GM18511 (cell line): ENCODE measurements at regions not wholly inside any gene's neighbourhood (a gene's known extent, or its start where the extent isn't known, plus 50 kb on each side); places are given as distances from the start of the nearest gene placed in this dataset.

Experiments used
- ATAC-seq: cut with Tn5 transposase; IDR thresholded peaks from one replicate; pipeline ENCODE4 v1.9.1; 2021; ENCODE audit warnings: mild to moderate bottlenecking, moderate library complexity; ENCODE audit not compliant: unreplicated experiment

DNA sequence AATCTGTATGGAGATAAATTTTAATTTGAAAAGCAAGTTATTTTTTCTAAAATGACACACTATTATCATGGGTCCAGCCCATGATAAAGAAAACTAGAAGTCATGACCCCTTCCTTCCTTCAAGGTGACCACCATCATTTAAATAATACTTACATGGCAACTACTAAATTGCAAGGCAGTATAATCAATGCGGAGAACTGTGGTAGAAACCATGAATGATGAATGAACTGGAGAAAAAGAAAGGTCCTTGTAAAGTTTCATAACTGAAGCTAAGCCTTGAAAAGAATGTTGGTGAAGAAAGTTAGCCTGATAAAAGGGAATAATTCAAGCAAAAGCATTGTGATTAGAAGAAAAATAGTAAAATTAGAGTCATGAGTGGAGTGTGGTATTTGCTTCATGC lies 222.9 kb upstream of the TBC1D5 start:
- no peak for ATAC-seq

DNA sequence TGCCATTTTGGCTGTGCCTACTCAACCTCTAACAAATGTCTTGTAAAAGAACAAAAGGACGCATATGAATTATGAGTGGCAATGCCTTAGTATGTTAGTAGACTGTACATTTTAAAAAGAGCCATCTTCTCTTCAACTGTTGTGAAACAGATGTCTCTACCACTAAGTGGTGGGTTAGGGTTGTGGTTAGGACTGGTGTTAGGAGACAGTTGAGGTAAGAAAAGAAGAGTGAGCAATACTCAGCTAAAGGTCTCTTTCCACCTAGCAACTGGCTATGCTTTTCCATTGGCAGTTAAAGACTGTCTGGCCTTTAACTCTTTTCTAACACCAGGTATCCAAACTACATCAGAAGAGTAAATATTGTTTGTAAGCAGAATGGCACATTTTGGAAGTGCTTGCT lies 221.7 kb upstream of the TBC1D5 start:
- ATAC-seq, result no peak

DNA sequence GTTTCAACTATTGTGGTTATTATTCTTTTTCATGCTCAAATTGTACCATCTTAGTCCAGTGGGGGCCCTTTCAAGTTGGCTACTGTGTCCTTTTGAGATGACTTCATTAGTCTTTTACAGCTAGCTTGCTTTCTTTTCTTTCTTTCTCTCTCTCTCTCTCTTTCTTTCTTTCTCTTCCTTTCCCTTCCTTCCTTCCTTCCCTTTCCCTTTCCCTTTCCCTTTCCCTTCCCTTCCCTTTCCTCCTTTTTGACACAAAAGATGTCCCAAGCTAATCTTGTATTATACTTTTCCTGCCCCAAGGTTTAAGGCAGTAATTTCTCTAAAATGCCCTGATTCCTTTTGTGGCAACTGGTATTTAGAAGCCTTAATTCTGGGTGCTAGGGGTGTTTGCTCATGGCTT lies 213.0 kb upstream of the TBC1D5 start:
- no peak for ATAC-seq

DNA sequence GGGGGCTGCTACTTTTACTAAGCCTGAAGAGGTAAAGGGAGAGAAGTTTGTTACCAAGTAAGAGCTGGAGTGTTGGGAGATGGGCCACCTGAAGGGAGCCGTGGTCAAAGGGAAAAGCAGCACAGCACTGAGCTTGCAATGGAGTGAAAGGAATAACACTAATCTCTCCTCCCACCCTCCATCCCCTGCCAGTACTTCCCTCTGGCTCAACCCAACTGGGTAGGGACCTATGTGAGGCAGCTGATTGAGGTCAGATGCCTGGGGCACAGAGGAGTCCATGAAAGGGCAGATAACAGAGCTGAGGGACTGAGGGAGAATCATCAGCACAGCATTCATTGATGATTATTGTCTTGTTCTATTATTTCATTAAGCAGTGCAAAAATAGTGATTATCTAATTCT lies 212.4 kb upstream of the TBC1D5 start:
- ATAC-seq, result no peak

DNA sequence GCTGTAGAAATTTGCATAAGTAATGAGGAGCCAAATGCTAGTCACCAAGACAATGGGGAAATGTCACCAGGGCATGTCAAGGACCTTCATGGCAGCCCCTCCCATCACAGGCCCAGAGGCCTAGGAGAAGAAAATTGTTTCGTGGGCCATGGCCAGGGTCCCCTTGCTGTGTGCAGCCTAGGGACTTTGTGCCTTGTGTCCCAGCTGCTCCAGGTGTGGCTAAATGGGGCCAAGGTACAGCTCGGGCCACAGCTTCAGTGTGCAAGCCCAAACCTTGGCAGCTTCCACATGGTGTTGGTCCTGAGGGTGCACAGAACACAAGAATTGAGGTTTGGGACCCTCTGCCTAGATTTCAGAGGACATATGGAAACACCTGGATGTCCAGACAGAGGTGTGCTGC lies 208.8 kb upstream of the TBC1D5 start:
- no peak for ATAC-seq

DNA sequence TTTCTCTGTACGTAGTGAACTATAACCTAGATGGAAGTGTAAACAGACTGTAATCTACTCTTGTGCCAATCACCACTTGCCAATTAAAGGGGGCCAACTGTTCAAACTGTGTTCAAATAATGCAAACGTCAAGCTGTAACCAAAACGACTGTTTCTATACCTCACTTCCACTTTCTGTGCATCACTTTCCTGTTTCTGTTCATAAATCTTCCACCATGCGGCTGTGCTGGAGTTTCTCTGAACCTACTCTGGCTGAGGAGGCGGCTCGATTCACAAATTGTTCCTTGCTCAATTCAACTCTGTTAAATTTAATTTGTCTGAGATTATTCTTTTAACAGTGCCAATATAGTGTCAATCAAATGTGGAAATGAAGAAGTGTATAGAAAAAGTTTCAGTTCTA lies 206.7 kb upstream of the TBC1D5 start:
- ATAC-seq, result no peak

DNA sequence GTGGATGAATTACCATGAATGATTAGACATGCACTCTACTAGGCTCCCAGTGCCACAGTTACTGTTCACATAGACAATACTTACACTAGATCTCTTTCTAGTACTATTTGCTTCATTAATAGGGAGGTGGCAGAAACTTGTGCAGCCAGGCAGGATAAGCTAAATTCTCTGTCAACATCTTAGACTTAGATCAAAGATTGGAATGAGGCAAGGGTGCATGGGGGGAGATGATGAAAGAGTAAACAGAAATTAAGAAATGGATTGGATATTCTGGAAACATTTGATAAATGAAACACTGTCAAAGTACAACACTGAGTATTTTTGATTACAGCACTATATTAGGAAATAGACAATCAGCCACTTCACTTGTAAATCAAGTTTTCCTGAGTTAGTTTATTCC lies 205.4 kb upstream of the TBC1D5 start:
- ATAC-seq, result no peak

DNA sequence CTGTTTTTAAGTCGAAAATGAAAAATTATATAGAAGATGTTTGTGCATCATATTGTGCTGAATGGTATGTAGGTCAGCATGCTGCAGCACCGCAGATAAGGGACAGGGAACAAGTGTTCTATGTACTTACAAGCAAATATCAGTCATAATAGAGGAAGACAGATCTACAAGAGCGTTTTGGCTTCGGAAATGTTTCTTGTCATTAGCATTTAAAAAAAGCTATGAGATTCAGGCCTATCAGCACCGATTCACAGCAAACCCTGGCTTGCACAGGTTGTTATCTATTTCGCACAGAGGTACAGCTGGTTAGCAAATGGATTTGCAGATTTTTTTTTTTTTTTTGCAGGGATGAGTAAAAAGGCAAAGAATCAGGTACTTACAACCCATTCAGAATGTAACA lies 204.2 kb upstream of the TBC1D5 start:
- ATAC-seq, result no peak

DNA sequence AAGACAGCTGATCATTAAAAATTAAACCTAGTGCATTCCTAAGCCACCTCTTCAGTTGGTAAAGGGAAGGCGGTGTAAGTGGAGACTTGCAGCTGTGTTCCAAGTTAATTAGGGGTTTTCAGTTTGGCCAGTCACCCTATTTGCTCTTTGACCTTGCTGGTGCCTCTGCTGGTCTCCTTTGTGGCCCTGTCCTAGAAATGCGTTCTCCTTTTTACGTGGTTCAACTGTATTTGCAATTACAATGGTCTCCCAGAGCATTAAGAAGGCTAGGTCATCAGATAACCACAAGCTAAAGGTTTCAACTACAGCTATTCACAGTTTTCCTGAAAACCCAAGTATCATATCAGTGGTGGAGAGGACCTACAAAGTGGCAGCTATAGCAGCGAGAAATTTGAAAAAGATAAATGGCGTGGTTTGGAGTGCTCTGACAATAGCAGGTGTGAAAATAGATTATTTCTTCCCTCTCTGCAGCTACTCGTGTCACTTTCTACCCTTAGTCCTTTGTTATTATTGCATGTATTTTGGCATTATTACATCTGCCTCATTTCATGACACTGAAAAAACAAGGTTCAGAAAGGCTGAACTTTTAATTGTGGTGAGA lies 203.5 kb upstream of the TBC1D5 start:
- ATAC-seq, result no peak

DNA sequence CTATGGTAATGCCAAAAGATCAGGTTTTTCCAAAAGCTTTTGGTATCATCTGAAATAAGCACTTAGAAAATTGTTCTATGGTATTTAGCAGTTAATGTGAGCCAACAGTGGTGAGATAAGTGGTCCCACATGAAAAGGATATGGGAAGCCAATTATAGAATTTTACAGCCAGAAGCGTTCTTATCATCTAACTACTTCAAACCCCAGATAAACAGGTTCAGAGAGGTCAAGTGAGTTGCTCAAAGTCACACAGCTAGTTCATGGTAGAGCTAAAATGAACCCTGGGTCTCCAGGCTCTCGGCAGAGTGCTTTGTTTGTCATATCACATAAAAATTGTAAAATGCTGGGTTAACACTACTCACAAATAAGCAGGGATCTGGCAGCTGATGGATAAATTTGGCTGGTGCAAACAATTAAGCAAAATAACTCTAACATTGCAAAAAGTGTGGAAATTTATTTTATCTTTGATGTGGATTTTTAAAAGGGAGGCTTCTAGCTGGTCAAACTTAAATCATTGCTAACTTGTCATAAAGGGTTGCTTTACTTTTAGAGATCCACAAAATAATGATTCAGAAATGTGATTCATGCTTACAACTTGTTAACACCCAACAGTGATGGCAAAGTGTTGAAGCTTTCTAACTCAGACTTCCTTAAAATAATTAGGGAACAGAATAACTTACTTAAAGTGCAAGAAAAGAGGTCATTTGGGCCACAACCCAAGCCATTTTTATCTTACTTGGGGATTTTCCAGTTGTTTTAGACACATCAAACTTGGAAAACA lies 202.8 kb upstream of the TBC1D5 start:
- no peak for ATAC-seq

DNA sequence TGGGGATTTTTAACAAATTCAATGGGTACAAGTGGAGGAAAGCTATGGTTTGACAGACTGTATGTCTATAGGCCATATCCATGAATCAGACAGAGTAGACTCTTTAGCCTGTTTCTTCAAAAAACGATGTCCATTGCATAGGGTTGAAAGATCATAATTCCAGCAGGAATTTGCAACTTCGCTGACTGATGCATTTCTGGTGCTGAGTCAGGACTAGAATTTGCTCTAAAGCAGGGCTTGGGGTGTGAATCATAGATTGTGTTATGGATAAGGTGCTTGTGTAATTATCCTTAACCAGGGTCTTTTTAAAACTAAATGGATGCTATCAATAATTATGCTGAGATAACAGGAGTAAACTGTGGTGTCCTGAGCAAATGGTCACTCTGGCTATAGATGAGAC lies 200.4 kb upstream of the TBC1D5 start:
- ATAC-seq, result no peak

DNA sequence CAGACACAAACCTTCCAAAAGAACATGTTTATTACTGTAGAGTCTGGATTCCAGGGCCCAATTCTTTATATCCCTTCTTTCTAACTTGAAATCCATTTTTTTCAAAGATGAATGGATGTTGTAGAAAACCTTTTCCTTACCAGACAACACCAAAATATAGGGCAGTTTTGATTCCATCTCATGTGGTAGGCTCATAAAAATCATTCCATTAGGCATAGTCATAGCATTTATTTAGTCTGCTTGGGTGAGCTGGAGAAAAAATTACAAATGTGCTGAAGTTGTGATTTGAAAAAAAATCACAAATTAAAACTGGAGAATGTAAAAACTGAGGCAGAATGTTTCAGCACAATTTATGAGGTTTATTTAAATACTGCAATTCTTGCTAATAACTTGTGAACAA lies 199.3 kb upstream of the TBC1D5 start:
- no peak for ATAC-seq

DNA sequence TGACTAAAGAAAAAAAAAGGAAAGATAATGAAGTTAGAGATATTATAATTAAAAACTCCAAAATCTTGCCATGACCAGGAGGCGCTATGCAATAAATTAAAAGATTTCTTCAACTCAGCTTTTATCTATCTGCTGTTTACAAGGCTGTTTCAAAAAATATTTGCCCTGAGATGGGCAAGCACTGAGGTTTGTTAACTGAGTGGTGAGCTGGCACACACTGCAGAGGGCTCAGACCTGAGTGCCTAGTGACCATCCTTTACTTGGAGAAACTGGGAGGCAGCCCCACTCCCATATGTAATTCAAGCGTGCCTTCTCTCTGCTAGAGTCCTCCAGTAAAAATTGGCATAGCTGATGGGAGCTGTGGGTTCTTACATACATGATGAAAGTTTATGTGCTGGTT lies 198.7 kb upstream of the TBC1D5 start:
- no peak for ATAC-seq

DNA sequence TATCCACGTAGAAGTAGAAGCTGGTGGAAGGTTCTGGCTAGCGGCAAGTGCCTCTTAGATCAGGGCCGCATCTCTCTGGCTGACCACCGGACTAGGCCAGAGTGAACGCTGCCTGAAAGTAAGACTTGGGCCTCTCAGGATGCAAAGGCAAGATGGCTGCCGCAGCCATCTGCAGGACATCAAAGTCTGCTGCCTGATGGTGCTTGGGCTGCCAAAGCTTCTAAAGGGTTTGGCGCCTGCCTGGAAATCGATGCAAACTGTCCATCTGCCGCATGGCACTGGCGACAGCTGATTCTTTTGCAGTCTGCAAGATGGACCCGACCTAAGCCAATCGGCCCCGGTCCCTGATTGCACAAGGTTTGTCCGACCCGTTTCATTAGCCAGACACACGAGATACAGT lies 196.7 kb upstream of the TBC1D5 start:
- no peak for ATAC-seq

DNA sequence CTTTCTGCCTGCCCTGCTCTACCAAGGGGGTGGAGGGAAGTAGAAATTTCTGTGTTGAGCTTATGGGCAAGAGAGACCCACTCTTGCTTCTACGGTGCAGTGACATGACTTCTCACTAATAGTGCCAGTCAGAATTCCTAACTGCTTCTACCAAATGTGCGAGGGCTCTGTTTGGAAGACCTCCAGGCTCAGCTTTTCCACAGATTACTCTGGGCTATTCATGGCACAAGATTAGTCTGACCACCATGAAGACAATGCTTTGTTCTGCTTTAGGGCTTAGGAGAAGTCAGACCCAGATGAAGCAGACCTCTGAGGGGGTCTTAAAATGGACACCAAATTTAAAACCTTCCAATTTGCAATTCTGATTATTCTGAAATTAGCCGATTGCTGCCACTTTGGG lies 195.9 kb upstream of the TBC1D5 start:
- ATAC-seq, result no peak

DNA sequence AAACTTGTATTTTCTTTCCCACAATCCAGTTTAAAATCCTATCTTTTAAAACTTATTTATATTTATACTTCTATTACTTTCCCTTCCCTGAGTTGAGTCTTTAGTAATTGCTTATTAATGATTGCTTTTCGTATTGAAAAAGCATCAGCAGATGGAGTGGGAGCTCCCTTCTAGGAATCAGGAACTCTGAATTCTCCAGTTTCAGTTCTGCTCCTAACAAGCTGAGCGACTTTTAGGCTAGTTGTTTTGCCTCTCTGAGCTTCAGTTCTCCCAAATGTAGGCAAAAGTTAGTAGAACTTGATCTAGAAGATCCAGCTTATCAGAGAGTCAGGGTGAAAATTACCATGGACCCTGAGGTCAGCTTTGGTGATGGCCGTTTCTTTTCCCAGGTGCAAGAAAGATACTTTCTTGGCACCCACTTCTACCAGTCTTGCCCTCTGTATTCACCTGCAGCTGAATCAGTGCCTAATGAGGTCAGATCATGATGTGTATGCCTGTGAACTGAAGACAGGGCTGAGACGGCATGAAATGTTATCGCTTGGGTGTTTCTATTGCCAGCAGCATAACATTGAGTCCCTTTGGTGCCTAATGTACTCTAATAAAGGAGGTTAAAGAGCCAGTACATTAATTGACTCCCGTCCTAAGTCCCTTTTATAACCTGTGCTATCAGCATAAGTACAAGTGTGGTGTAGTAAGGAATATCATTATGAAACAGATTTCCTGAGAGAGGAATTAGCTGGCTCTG lies 194.5 kb upstream of the TBC1D5 start:
- no peak for ATAC-seq

DNA sequence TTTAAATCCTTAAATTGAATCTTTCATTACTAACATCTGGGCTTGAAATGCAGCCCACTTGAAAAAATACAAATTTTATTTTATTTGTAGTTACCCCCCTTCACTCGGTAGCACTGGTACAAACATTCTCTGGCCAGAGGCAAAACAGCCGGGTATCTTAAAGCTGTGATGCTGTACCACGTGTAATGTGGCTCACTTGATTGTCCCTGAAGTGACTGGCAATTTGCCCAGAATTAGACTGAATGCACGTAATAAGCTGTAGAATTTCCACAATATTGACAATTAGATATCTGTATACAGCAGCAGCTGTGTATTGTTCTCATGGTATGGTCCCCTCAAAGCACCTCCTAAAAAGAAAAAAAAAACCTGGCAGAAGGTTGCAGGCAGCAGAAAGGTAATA lies 192.8 kb upstream of the TBC1D5 start:
- no peak for ATAC-seq

DNA sequence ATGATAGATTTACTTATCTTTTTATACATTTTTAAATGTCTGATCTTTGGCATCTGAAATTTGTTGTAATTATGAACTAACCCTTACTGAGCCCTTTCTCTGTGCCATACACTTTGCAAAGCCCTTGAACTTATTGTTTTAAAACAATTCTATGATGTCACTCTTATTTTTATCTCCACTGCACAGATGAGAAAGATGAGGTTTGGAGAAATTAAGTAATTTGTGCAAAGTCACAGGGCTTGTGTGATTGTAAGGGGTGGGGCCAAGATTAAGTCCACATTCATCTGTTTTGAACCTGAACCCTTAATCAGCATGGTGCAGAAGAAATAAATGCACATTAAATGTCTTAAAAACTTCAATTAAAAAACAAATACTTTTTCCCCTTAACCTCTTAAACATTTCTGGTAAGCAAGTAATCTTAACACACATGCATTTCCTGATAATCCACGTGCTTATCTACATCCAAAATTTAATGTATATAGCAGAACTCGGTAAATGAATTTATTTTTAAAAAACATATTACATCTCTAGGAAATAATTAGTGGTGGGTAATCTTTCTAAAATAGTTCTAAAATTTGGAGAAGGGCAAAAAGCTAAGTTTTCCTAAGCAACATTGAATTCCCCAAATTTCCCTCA lies 189.8 kb upstream of the TBC1D5 start:
- no peak for ATAC-seq

DNA sequence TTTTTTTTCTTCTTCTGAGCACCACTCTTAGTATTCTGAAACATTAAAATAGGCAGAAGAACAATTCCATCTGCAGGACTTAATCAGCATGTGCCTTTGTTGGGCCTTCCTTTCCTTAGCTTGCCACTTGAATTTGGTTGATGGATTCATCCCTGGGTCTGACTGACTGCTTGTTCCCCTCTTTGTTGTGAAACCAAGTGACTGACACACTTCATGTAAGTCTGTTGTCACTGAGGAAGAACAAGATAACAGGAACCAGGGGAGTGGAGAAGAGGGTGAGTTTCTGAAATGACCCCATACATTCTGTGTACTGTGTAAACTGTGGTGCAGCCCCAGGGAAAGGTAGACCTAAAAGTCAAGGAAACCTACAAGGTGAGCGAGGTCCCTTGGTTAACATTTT lies 188.7 kb upstream of the TBC1D5 start:
- no peak for ATAC-seq

DNA sequence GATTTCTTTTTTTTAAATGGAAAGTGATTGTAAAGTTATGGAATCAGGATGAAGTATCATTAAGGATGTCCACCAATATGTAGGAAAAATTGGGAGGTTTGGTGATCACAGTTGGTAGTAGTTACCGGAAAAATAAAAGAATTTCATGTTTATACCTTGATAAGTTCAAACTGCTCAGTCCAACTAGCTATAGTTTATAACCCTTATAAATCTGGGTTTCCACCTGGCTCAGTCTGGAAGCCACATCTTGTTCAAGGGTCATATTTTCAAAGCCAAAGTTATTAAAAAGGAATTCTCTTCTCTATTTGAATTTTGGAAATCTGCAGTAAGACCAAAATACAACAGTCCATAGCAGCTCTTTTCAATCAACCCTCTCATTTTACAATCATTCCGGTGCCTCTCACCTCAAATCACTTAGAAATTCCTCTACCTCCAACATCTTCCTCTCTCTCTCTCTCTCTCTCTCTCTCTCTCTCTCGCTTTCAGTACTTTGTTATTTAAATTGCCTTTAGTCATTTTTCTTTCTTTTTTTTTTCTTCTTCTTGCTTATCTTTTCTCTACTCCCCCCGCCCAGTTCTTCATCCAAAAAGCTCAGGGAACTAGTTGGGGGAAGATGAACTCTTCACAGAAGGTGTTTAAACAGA lies 186.2 kb upstream of the TBC1D5 start:
- ATAC-seq, result no peak

DNA sequence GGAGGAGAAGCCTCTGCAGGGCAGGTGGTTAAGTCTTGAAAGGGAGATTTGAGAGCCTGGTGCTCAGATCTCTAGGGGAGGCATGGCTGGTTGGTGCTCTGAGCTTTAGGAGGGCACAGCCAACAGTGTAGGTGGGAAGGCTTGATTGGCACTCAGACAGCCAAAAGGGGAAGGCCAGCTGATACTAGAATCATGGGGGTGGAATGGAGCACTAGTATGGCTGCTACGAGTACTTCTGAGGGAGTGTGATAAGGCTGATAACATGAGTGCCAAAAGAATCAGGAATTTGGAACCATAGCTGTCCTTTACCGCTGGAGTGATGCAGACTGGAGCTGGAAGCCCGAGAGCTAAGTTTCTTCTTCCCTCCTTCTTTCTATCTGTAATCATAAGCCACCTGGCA lies 184.6 kb upstream of the TBC1D5 start:
- ATAC-seq, result no peak
